PFSK-1 (cell line): ENCODE measurements at regions not wholly inside any gene's neighbourhood (a gene's known extent, or its start where the extent isn't known, plus 50 kb on each side); places are given as distances from the start of the nearest gene placed in this dataset.

Experiments used
- POLR2AphosphoS5 ChIP-seq: IDR thresholded peaks from 2 replicates; pipeline ENCODE4 v1.6.1; 2012; ENCODE audit warnings: low read depth, mild to moderate bottlenecking, control low read depth, low read length, moderate library complexity
- REST ChIP-seq, 2 experiments: IDR thresholded peaks; 2 replicates each; pipeline versions ENCODE4 v1.6.1 to v1.8.0; 2011 to 2012; ENCODE audit warnings: low read depth in 2 of 2, low read length in 2 of 2, control low read depth in 1 of 2, inconsistent platforms in 1 of 2, mild to moderate bottlenecking in 1 of 2, moderate library complexity in 1 of 2; ENCODE audit not compliant: insufficient read depth in 1 of 2
- SIN3A ChIP-seq: IDR thresholded peaks from 2 replicates; pipeline ENCODE4 v1.6.1; 2012; ENCODE audit warnings: mild to moderate bottlenecking, low read length, moderate library complexity, borderline replicate concordance; ENCODE audit not compliant: insufficient read depth
- TAF1 ChIP-seq: IDR thresholded peaks from 2 replicates; pipeline ENCODE4 v1.6.1; 2012; ENCODE audit warnings: low read length, control low read depth, borderline replicate concordance; ENCODE audit not compliant: insufficient read depth

- TF ChIP-seq REST (IDR thresholded peaks at IDR 0.05; ENCODE audit: insufficient read depth in 1 of 2, low read depth in 2 of 2, low read length in 2 of 2) (no peak), TAF1 (no peak), POLR2AphosphoS5 (no peak), SIN3A (no peak)
Measured at GRCh38 chr12:112674539-112674938, 117.0 kb upstream of the RPH3A start.
